ENCODE measurements at regions not wholly inside any gene's neighbourhood (a gene's known extent, or its start where the extent isn't known, plus 50 kb on each side); places are given as distances from the start of the nearest gene placed in this dataset.

DNA sequence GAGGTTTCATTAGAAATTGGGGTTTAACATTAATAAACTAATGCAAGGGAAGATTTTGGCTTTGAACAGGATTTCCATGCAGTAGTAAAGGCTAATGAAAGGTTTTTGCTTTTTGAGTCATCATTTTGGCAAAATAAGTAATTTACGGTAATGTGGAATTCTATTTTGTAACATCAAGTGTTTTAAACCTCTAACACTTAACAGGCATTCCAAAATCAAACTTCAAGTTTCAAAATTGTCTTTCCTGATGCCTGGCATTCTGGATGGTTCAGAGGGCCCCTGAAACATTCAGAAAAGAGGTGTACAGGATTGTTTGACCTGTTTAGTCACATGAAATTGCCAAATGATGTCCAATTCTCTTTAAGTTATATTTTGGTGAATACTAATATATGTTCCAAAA lies 90.4 kb upstream of the GNAZ start:
- TF ChIP-seq, protein P1, sequence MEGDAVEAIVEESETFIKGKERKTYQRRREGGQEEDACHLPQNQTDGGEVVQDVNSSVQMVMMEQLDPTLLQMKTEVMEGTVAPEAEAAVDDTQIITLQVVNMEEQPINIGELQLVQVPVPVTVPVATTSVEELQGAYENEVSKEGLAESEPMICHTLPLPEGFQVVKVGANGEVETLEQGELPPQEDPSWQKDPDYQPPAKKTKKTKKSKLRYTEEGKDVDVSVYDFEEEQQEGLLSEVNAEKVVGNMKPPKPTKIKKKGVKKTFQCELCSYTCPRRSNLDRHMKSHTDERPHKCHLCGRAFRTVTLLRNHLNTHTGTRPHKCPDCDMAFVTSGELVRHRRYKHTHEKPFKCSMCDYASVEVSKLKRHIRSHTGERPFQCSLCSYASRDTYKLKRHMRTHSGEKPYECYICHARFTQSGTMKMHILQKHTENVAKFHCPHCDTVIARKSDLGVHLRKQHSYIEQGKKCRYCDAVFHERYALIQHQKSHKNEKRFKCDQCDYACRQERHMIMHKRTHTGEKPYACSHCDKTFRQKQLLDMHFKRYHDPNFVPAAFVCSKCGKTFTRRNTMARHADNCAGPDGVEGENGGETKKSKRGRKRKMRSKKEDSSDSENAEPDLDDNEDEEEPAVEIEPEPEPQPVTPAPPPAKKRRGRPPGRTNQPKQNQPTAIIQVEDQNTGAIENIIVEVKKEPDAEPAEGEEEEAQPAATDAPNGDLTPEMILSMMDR (IDR thresholded peaks at IDR 0.05; ENCODE audit: low read depth, low read length), result no peak
- TF ChIP-seq, protein P2, sequence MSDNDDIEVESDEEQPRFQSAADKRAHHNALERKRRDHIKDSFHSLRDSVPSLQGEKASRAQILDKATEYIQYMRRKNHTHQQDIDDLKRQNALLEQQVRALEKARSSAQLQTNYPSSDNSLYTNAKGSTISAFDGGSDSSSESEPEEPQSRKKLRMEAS (IDR thresholded peaks at IDR 0.05; ENCODE audit: low read depth, low read length), result no peak
- TF ChIP-seq POLR2A (IDR thresholded peaks at IDR 0.05; ENCODE audit: extremely low read depth, insufficient read length) (no peak), MYC (IDR thresholded peaks at IDR 0.05; ENCODE audit: low read depth, low read length) (no peak)
